Inferior parietal cortex (tissue), 1 donor: ENCODE measurements at regions not wholly inside any gene's neighbourhood (a gene's known extent, or its start where the extent isn't known, plus 50 kb on each side); places are given as distances from the start of the nearest gene placed in this dataset.

Experiments used
- DNase-seq: peaks from one replicate; pipeline ENCODE4 v3.0.0-alpha.2; 2016; ENCODE audit errors: extremely low spot score

DNA sequence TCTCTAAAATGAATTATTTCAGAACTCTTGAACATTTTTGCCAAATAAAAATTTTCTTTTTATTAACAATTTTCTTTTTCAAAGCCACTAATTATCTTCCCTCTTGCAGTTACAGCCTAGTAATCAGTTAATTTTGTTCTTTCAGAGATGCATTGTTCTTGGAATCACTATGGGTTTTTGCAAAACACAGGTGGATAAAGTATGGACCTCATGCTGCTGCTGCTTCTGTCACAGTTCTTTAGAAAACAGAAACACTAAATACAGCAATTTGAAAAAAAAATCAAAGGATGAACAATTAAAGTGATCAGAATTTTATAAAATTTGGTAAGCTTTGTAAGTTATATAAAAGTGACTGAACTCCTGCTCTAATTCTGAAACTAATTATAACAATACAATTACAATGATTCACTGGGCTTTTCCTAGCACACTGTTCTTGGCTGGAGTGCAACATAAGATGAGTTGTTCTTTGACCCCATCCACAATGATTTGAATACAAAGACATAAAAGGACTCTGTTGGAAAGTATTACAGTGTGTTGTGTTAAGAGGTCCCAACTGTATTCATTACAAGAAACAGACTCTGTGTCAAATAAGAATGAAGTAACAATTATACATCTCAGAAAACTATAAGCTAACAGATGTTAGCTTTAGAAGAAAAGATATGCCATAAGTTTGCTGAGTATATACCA, 59.4 kb upstream of the GK2 start:
- no peak for DNase-seq

- no peak for DNase-seq
Observed at GRCh38 chr4:79466621-79467020, 58.6 kb upstream of the GK2 start.
